Kidney epithelial cell (primary cell): ENCODE measurements at regions not wholly inside any gene's neighbourhood (a gene's known extent, or its start where the extent isn't known, plus 50 kb on each side); places are given as distances from the start of the nearest gene placed in this dataset.

Experiments used
- DNase-seq: peaks from one replicate; pipeline ENCODE4 v3.0.0-alpha.2; 2010; ENCODE audit warnings: low read depth
- H3K27me3 ChIP-seq: 2 replicates; pipeline ENCODE4 v1.6.0; 2011; ENCODE audit warnings: low read length; ENCODE audit not compliant: control insufficient read depth, insufficient read depth
- H3K36me3 ChIP-seq: 2 replicates; pipeline ENCODE4 v1.5.1; 2011; ENCODE audit warnings: low read length; ENCODE audit not compliant: control insufficient read depth, insufficient read depth
- H3K4me3 ChIP-seq: 2 replicates; pipeline ENCODE4 v1.5.1; 2011; ENCODE audit warnings: low read depth, mild to moderate bottlenecking, control low read depth, low read length
- CTCF ChIP-seq: IDR thresholded peaks from 2 replicates; pipeline ENCODE4 v1.5.1; 2011; ENCODE audit warnings: mild to moderate bottlenecking, moderate library complexity, low read length, control low read depth, inconsistent platforms; ENCODE audit not compliant: insufficient read depth, poor library complexity, severe bottlenecking

- Histone ChIP-seq H3K36me3 (no peaks in the 10 kb centered on the region), H3K4me3 (no peak overlapping the region), H3K27me3 (no peaks in the 10 kb centered on the region)
- DNase-seq = no peak
- TF ChIP-seq CTCF = no peak
Measured at GRCh38 chr15:27592036-27592760, 506.9 kb downstream of the OCA2 start.
